HG03097 (cell line): ENCODE measurements at regions not wholly inside any gene's neighbourhood (a gene's known extent, or its start where the extent isn't known, plus 50 kb on each side); places are given as distances from the start of the nearest gene placed in this dataset.
"Not testable (repeated sequence)": the region's sequence is repeated elsewhere in the genome, so short reads cannot be mapped to it uniquely, and the experiment has no call there.

ENCODE experiments used
- ATAC-seq: cut with Tn5 transposase; IDR thresholded peaks from one replicate; pipeline ENCODE4 v1.9.1; 2021; ENCODE audit not compliant: unreplicated experiment, low FRiP score

- ATAC-seq, result no peak
Observed at GRCh38 chr12:82300611-82301010, 57.6 kb downstream of the CCDC59 start.

DNA sequence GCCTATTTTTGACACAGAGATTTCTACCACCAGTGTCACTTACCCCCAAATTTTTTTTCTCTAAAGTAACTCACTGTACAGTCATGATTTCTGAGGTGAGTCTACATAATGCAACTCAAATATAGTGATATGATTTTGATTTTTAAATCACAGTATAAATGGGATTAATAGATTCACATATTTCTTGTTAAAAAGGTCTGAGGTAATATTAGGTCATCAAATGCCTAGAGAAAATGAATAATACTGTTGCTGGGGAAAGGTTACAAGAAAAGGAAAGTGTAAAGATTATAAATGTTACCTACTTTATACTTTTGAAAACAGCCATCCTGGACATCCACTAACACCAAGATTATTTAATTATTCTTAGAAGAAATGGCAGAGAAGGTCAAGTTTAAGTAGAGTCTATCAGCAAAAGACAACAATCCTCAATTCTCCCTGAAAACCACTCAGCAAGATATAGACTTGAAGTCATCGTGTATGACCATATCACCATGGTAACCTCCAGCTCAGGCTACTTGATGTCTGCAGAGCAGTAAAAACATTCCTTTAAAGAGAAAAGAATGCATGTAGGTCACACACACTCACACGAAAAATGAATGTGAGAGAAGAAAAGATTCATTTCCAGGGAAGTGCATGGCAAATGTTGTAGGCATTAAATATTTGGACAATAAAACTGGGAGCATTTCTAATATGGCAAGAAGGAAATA lies 58.7 kb downstream of the CCDC59 start:
- ATAC-seq, result no peak

- no peak for ATAC-seq
Observed at GRCh38 chr12:82290415-82290814, 67.8 kb downstream of the CCDC59 start.

GRCh38 chr12:82281335-82281734 lies 76.9 kb downstream of the CCDC59 start:
- not testable (repeated sequence) for ATAC-seq

GRCh38 chr12:82279536-82280058 lies 78.6 kb downstream of the CCDC59 start:
- no peak for ATAC-seq

DNA sequence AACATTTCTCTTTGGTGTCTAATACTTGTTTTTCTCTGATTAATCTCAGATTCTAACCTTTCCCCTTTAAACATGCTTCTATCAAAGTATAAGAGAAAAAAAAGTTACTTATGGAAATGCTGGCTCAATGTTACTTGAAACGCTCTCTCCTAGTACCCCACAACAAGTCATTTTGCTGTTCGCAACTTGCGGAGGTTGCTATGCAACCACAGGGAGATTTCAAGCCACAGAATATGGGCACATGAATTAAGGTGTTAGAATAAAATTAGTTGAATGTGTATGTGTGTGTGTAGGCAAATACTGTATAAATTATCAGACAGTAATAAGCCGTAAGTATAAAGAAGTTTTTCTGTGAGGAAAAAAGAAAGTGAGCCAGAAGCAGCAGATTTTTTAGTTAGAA lies 80.6 kb downstream of the CCDC59 start:
- no peak for ATAC-seq

DNA sequence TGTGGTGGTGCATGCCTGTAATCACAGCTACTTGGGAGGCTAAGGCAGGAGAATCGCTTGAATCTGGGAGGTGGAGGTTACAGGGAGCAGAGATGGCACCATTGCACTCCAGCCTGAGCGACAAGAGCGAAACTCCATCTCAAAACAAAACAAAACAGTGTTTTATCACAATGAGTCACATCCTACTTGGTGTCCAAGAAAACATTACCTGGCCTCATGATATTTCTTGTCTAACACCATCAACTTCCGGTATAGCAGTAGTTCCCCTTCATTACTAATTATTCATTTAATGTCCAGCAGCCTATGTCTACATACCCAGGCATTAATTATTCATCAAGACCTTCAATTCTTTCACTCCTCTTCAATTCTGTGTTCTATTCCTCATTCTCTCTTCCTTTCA lies 115.5 kb downstream of the CCDC59 start:
- ATAC-seq, result no peak

DNA sequence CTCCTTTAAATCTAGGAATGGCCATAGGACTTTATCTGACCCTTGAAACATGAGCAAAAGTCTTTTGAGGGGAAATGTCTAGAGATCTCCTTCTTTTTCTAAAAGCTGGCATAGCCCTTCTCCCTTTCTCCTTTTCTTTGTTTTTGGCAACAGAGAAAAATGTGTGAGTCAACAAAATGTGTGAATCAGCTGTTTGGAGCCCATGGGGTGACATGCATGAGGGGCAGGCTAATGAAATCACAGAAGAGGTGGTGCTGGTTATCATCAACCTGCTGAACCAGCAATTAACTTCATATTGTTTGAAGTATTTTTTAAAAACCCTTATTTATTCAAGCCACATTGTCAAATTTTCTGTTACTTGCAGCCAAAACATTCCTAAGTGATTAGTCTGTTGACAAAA lies 132.3 kb downstream of the CCDC59 start:
- no peak for ATAC-seq

- ATAC-seq, result no peak
Observed at GRCh38 chr12:82223426-82223825, 134.8 kb downstream of the CCDC59 start.

GRCh38 chr12:82216475-82216874 lies 141.7 kb downstream of the CCDC59 start:
- no peak for ATAC-seq

GRCh38 chr12:82213761-82214160 lies 144.4 kb downstream of the CCDC59 start:
- ATAC-seq, result no peak

GRCh38 chr12:82210882-82211281 lies 147.3 kb downstream of the CCDC59 start:
- no peak for ATAC-seq

DNA sequence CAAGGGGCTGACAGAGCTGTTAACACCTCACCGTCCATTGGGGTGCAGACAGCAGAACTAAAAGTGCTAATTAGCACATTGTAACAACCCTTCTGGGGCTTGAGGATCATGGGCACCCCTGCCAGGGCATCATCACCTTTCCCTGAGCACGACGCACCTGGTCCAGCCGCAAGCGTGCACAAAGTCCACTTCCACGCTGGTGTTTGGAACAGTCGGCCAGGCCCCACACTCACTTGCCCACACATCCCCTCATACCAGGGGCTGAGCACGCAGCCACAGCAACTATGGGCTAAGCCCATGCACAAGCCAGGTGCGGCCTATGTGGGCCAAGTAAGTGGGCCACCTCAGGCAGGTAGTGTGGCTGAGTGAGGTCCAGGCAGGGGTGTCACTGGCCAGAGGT lies 148.7 kb downstream of the CCDC59 start:
- ATAC-seq, result no peak

GRCh38 chr12:82207556-82207955 lies 150.6 kb downstream of the CCDC59 start:
- no peak for ATAC-seq

DNA sequence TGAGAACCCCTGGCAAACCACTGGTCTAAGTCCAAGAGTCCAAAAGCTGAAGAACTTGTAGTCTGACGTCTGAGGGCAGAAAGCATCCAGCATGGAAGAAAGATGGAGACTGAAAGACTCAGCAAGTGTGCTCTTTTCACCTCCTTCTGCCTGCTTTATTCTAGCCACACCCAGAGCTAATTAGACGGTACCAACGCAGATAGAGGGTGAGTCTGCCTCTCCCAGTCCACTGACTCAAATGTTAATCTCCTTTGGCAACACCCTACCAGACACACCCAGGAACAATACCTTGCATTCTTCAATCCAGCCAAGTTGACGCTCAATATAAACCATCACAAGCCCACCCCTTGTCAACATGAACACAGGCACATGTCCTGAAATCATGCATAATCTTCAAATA lies 155.1 kb downstream of the CCDC59 start:
- no peak for ATAC-seq

GRCh38 chr12:82187595-82187994 lies 170.6 kb downstream of the CCDC59 start:
- no peak for ATAC-seq

- ATAC-seq, result no peak
Observed at GRCh38 chr12:82187011-82187410, 171.2 kb downstream of the CCDC59 start.

DNA sequence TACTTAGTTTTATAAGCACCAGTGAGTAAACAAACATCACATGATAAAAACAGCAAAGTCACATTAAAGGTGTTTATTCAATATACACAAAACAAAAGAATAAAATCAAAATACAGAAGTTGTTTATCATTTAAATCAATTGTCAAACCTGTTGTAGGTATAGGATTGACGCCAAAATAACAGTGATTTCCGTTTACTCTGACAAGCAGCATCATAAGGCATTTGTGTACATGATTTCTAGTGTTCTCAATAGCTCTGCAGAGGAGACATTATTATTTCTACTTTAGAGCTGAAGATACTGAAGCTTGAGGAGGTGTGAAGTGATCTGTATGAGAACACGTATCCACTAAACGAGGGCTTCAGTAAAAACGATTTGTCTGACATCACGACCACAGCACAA lies 171.9 kb downstream of the CCDC59 start:
- no peak for ATAC-seq

DNA sequence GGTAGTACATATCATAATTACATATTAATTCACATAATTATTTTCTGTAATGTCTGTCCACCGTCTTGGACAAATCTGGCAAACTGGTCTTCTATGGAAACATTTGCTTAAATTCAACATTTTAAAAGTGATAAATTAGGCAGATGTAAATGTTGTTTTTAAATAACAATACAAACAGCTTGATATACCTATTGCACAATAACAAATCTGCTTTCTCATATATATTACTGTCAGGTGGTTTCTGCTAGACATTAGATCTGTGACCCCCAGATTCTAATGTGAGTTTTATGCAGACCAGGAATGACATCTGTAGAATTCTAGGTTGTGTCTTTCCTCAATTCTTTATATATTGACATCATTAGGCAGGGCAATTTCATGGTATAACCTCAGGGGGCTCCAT lies 173.3 kb downstream of the CCDC59 start:
- ATAC-seq, result no peak

- ATAC-seq, result no peak
Observed at GRCh38 chr12:82182601-82183190, 175.5 kb downstream of the CCDC59 start.

- ATAC-seq, result no peak
Observed at GRCh38 chr12:82176761-82177490, 181.3 kb downstream of the CCDC59 start.

DNA sequence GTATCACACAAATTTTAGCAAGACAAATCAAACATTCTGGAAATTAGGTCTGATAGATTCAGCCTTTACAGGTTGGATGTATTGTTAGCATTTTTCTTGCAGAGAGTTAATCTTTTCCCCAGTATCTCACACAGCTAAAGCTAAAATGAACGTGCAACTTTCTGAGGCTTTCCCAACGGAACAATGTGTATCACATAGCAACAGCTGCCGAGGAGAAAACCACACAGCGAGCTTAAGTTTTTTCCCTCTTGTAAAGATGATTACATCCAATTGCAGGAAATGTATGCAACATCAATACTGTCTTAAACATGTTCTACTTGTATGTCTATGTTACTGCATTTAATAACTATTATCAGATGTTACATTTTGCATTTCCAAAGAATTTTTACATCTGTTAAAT lies 182.2 kb downstream of the CCDC59 start:
- no peak for ATAC-seq
